Calu3 (cell line): ENCODE measurements at regions not wholly inside any gene's neighbourhood (a gene's known extent, or its start where the extent isn't known, plus 50 kb on each side); places are given as distances from the start of the nearest gene placed in this dataset.
A peak's percentile ranks its signal among the peaks of the same experiment; 100 is the strongest.

Experiments
- BruUV-seq: library from RNA; stranded (reverse); fragments of 400-500 nt; replicated peaks from 2 replicates; lab custom pipeline; 2021; lab: Mats Ljungman, UMichigan
- CTCF ChIA-PET: fragments of 300-600 bp; sonication (Branson Sonifier 250); formaldehyde crosslinking; loops from one replicate; lab custom pipeline; 2022; ENCODE audit warnings: antibody characterized with exemption; lab: Charles Lee
- DNase-seq: peaks from one replicate; pipeline ENCODE4 v3.0.0; 2022
- H3K27ac Mint-ChIP-seq: one replicate; pipeline ENCODE4 v1.8.0; 2022; ENCODE audit warnings: mixed read lengths; ENCODE audit not compliant: unreplicated experiment
- H3K27me3 Mint-ChIP-seq: one replicate; pipeline ENCODE4 v1.8.0; 2022; ENCODE audit warnings: mixed read lengths; ENCODE audit not compliant: unreplicated experiment
- H3K36me3 Mint-ChIP-seq: one replicate; pipeline ENCODE4 v1.8.0; 2022; ENCODE audit warnings: mild to moderate bottlenecking, moderate library complexity, mixed read lengths; ENCODE audit not compliant: insufficient read depth, unreplicated experiment
- H3K4me1 Mint-ChIP-seq: one replicate; pipeline ENCODE4 v1.8.0; 2022; ENCODE audit warnings: mild to moderate bottlenecking, low read depth, mixed read lengths; ENCODE audit not compliant: unreplicated experiment
- H3K4me3 Mint-ChIP-seq: one replicate; pipeline ENCODE4 v1.8.0; 2022; ENCODE audit warnings: mild to moderate bottlenecking, low read depth, moderate library complexity, mixed read lengths; ENCODE audit not compliant: unreplicated experiment
- H3K9me3 Mint-ChIP-seq: one replicate; pipeline ENCODE4 v1.8.0; 2022; ENCODE audit warnings: low read depth, mixed read lengths; ENCODE audit not compliant: unreplicated experiment
- CTCF ChIP-seq: fragments of 200-600 bp; IDR thresholded peaks from one replicate; pipeline ENCODE4 v1.8.0; 2022; ENCODE audit warnings: antibody characterized with exemption; ENCODE audit not compliant: unreplicated experiment
- intact Hi-C: fragments of 100-400 bp; cut with micrococcal nuclease; formaldehyde crosslinking; loops from one replicate; pipeline ENCODE4 v1.10.0; 2022; ENCODE audit not compliant: unreplicated experiment

GRCh38 chr2:48219234-48219554 lies 95.3 kb upstream of the FOXN2 start:
- Mint-ChIP-seq H3K27me3 (no peaks in the 10 kb centered on the region), H3K4me3 (no peak overlapping the region), H3K9me3 (no peaks in the 10 kb centered on the region), H3K36me3 (no peaks in the 10 kb centered on the region), H3K4me1 (peaks cover 9% of the 10 kb centered on the region), H3K27ac (no peak overlapping the region)
- intact Hi-C loops: no loop called here
- no TSS peak for BruUV-seq
- DNase-seq: no peak
- CTCF ChIA-PET: no interaction called here
- no peak for TF ChIP-seq CTCF

GRCh38 chr2:48219555-48220436 lies 94.7 kb upstream of the FOXN2 start:
- intact Hi-C loops: no loop called here
- CTCF ChIA-PET: no interaction called here
- no TSS peak for BruUV-seq
- no peaks in the 10 kb centered on the region for H3K36me3 Mint-ChIP-seq
- no peak for DNase-seq
- no peak overlapping the region for H3K4me3 Mint-ChIP-seq
- no peak overlapping the region for H3K27ac Mint-ChIP-seq
- no peak for TF ChIP-seq CTCF
- no peaks in the 10 kb centered on the region for H3K9me3 Mint-ChIP-seq
- H3K27me3 Mint-ChIP-seq: no peaks in the 10 kb centered on the region
- H3K4me1 Mint-ChIP-seq: peaks cover 9% of the 10 kb centered on the region

- Mint-ChIP-seq H3K27ac (no peak overlapping the region), H3K36me3 (no peaks in the 10 kb centered on the region), H3K4me1 (peaks cover 9% of the 10 kb centered on the region), H3K4me3 (no peak overlapping the region), H3K9me3 (no peaks in the 10 kb centered on the region), H3K27me3 (no peaks in the 10 kb centered on the region)
- BruUV-seq: no TSS peak
- DNase-seq: no peak
- TF ChIP-seq CTCF: no peak
- CTCF ChIA-PET: no interaction called here
- intact Hi-C loops: no loop called here
These were observed 94.0 kb upstream of the FOXN2 start for GRCh38 chr2:48220501-48220900.

GRCh38 chr2:48221846-48222516 lies 92.5 kb upstream of the FOXN2 start:
- TF ChIP-seq CTCF: no peak
- intact Hi-C loops: no loop called here
- DNase-seq: no peak
- no TSS peak for BruUV-seq
- no peaks in the 10 kb centered on the region for H3K27me3 Mint-ChIP-seq
- CTCF ChIA-PET: no interaction called here
- peaks cover 9% of the 10 kb centered on the region for H3K4me1 Mint-ChIP-seq
- H3K27ac Mint-ChIP-seq: peak overlapping the region; percentile 4
- H3K9me3 Mint-ChIP-seq: no peaks in the 10 kb centered on the region
- no peaks in the 10 kb centered on the region for H3K36me3 Mint-ChIP-seq
- H3K4me3 Mint-ChIP-seq: no peak overlapping the region
